ENCODE measurements at regions not wholly inside any gene's neighbourhood (a gene's known extent, or its start where the extent isn't known, plus 50 kb on each side); places are given as distances from the start of the nearest gene placed in this dataset.
"Not testable (repeated sequence)": the region's sequence is repeated elsewhere in the genome, so short reads cannot be mapped to it uniquely, and the experiment has no call there.

DNA sequence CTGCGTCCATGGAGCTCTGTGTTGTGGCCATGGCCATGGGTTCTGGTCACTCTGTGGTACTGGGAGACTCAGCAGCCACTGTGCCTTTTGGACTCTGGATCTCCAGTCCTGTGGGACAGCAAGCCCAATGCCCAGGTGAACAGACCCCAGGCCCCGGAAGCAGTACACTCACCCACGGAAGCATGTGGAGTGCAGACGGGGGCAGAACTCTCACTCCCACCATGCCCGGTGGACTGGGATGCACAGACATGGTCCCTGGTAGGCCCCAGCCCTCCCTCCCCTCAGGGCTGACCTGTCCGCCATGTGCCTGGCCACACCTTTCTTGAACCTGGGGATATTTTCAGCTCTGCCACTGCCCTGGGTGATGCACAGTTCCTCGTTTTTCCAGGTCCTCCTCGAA, 163.3 kb downstream of the URI1 start:
- no peak for DNase-seq

DNA sequence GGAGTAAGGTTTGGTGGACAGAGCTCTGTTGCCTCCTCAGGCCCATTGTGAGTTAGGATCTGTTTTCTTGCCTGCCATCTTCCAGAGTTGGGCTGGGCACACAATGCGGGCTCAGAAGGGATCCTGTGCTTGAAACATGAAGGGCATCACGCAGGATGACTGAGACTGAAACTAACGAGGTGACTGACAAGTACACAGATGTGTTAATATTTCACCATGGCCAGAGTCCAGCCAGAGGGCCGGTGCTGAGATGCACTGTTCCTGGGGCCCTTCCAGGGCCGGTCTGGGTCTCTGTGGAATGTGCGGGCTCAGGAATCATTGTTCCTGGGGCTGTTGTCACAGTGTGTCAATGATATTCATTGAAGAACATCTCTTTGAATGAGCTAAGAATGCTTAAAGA, 163.7 kb downstream of the URI1 start:
- no peak for DNase-seq

DNA sequence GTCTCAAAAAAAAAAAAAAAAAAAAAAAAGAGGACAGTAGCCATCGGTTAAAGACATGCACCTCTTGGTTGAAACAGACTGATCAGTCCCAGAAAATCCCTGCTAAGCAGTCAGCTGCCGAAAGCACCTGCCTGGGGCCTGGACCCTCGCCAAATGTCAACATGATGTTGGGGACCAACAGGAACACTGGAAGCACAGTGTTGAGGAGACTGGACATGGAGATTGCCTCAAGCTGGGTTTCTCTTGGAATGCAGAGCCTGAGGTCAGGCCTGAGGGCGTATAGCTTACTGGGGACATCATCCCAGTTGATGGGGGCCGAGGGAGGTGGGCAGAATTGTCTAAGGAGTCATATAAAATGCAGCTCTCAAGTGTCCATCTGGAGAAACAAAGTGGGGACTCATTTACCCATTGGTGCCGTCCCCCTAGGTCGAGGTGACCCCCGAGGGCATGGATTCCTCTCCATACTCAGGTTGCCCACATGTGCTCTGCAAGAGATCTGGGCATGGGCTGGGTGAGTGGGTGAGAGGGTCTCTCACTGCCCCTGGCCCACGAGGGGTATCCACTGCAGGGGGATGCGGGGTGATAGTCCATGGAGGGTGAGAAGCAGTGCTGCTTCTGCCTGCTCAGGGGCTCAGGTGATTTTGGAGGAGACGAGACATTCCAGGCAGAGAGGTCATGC, 164.5 kb downstream of the URI1 start:
- no peak for DNase-seq

DNA sequence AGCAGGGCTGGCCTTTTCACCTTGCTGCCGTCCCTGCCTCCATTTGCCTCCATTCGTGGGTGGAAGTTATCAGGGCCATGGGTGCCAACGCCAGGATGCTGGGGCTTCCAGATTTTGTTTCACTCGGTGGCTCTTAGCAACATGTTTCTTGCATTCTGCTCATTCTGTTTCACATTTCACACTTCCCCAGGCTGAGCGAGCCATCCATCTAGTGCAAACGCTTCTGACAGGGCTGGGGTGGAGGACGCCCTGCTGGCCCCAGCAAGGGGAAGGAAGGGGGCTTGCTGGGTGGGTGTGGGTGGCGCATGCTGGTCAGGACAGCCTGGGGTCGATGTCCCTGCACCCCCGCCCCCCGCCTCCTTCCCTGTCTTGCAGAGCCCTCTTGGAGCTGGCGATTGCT, 165.2 kb downstream of the URI1 start:
- DNase-seq = no peak

DNA sequence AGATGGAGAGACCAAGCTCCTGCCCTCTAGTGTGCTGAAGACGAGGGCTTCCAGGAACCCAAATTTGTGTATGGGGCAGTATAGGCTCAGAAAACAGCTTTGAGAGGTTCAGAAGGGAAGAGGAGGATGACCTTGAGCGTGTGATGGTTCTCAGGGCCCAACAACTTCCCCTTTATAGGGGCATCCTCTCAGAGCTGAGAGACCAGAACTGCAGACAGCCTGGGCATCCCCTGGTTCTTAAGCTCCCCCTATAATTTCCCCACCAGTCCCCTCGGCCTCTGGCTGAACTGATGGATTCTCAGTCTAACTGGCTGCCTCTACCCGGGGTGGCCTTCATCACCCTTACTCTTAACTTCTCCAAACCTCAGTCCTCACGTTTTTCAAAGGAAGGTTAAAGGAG, 167.5 kb downstream of the URI1 start:
- DNase-seq = no peak

DNA sequence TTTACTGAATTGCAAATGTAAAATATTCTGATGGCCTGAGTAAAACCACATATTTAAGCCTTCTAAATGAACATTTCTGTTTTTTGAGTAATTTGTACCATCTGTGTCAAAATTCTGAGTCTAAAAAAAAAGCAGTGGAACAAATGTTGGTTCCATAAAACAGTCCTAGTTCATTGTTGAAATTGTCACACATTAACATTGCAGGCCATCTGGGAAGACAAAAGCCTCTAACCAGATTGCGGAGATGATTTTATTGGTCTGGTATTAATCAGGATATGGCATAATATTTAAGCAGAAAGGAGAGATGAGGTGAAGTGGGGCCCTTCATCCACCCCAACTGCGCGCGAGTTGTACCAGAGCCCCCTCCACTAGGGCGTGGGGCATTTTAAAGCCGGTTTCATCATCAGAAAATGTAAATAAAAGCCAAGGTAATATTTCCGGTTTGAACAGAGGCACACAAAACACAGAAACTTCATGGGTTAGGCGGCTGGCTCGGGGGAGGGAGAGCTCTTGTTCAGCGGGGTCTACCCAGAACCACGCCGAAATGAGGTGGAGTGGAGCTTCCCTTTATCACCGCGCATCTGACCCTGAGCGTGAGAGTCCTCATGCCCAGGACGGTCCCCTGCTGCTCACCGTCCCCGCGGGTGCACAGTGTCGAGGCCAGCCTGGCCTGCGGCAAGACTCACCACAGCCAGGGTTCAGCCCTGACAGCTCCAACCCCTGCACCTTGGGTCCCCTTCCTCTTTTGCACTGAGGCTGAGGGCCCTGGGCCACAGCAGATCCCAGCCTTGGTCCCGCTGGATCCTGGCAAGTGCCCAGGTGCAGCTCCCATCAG, 169.2 kb downstream of the URI1 start:
- DNase-seq = no peak

DNA sequence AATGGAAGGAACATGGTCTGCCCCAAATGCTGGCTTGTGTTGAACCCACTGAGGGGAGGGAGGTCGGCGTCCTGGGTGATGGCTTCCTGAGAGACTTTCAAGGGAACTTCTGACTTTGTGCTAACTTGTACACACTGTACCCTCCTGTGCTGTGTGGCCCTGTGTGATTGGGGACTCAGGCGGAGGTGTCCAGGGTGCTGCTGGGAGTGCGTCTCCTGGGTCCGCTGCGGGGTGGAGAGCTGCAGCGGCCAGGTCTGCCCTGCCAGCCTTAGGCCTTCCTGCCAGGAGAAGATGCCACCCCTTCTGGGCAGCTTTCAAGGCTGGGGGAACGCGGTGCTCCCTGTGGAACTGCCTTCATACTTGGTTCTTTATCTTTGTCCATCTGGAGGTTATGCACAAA, 170.1 kb downstream of the URI1 start:
- DNase-seq = no peak

DNA sequence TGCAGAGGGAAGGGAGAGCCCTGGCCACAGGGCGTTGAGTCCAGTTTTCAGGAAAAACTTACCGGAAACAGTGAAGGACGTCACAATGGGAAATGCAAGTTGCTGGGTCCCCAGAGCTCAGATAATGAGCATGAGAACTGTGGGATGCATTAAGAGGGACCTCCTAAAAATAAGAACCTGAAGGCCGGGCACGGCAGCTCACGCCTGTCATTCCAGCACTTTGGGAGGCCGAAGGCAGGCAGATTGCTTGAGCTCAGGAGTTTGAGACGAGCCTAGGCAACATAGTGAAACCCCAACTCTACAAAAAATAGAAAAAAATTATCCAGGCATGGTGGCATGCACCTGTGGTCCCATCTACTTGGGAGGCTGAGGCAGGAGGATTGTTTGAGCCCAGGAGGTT, 170.6 kb downstream of the URI1 start:
- DNase-seq = no peak

DNA sequence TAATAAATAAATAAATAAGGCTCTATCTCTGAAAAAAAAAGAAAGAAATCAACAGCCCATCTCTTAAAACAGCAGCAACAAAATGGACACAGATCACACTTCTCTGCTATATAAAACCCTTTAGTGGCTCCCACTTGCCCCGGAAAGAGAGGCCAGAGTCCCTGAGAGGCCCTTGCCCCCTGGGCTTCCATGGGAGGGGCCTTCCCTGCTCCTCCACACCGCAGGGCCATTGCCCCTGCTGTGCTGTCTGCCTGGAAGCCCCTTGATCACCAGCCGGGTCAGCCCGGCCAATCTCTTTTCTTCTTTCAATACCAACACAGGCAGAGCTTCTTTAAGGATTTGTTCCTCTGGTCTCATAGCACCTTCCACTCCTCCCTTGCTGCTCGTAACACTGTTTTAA, 171.1 kb downstream of the URI1 start:
- DNase-seq = no peak

DNA sequence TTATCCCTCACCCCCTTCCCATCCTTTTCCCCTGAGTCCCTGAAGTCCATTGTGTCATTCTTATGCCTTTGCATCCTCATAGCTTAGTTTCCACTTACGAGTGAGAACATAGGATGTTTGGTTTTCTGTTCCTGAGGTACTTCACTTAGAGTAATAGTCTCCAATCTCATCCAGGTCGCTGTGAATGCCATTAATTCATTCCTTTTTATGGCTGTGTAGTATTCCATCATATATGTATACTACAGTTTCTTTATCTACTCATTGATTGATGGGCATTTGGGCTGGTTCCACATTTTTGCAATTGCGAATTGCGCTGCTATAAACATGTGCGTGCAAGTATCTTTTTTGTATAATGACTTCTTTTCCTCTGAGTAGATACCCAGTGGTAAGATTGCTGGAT, 172.1 kb downstream of the URI1 start:
- not testable (repeated sequence) for DNase-seq

DNA sequence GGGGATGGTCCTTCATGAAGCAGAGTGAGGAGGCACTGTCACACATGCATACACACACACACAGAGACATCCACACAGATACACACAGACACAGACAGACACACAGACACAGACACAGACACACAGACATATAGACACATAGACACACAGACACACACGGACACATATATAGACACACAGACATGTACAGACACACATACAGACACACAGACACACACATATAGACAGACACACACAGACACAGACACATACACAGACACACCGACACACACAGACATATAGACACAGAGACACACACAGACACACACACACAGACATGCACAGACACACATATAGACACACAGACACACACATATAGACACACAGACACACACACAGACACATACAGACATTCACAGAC, 173.9 kb downstream of the URI1 start:
- DNase-seq = no peak

DNA sequence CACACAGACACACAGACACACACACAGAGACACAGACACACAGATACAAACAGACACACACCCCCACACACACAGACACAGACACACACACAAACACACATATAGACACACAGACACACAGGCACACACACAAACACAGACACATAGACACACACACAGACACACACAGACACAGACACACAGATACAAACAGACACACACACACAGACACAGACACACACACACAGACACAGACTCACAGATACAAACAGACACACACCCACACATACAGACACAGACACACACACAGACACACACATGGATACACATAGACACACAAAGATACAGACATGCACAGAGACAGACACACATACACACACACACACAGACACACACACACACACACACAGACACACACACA, 174.5 kb downstream of the URI1 start:
- no peak for DNase-seq

DNA sequence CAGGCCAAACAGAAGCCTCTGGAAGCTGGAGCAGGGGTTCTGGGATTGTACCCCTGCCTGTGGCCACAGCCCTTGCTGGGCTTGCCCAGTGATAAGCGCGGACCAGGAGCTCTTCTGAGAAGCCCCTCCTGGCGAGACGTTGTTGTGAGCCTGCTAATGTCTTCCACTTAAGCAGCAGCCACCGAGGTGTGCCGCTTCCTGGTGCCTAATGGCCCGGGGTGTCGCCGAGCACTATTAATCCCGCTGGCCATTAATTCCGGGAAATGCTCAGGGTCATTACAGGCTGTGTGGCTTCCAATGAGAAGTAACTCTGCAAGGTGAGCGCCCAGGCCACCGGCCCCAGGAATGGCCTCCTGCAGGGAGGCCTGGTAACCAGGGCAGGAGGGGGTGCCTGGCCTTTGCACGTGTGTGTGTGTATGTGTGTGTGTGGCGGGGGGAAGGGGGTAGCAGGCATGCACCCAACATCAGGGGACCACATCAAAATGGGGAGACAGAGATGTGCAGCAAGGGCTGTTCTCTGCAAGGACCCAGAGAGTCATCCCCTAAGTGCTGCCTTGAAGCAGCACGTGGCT, 175.0 kb downstream of the URI1 start:
- DNase-seq = no peak

DNA sequence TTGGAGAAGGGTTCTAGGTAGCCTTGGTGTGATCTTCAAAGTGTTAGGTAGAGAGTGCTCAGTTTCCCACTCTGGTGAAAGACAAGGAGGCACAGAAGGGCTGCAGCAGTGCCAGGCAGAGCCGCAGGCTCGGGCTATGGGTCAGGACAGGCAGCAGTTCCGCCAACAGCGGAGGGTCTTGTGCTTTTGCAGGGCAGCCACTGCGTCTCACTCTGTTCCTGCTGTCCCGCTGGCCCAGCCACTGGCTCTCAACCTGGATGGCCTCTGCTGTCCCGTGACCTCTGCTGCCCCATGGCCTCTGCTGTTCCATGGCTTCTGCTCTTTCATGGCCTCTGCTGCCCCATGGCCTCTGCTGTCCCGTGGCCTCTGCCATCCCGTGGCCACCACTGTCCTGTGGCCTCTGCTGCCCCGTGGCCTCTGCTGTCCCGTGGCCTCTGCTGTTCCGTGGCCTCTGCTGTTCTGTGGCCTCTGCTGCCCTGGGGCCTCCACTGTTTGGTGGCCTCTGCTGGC, 175.7 kb downstream of the URI1 start:
- DNase-seq = no peak

DNA sequence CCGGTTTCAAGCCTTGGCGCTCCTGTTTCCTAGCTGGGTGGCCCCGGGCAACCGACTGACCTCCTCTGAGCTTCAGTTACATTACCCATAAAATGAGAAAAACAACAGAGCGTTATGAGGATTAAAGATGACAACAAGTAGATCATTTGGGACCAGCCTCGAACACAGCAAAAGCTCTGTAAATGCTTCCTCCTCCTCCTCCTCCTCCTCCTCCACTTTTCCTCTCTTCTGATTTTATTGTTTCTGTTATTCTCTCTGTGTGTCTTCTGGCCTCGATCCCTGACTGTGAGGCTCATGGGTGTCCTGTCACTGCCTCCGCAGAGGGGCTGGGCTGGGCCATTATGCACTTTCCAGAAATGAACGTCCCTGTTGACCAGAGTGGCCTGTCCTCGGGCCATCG, 176.2 kb downstream of the URI1 start:
- DNase-seq = no peak

DNA sequence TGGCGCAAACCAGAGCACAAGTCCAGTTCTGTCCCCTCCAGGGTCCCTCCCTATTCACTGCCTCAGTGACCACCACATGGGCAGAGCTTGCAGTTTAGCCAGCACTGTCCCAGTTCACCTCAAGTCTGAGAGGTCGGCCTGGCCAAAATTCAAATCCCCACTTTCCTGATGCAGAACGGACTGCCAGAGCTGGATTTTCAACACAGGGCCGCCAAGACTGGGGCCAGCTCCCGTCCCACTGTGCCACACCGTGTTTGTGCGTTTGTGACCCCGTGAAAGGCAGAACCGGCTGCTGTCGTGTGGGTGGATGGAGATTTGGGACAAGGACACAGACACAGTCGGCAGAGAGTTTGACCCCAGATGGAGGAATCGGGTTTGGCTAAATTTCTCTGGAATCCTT, 176.7 kb downstream of the URI1 start:
- no peak for DNase-seq

DNA sequence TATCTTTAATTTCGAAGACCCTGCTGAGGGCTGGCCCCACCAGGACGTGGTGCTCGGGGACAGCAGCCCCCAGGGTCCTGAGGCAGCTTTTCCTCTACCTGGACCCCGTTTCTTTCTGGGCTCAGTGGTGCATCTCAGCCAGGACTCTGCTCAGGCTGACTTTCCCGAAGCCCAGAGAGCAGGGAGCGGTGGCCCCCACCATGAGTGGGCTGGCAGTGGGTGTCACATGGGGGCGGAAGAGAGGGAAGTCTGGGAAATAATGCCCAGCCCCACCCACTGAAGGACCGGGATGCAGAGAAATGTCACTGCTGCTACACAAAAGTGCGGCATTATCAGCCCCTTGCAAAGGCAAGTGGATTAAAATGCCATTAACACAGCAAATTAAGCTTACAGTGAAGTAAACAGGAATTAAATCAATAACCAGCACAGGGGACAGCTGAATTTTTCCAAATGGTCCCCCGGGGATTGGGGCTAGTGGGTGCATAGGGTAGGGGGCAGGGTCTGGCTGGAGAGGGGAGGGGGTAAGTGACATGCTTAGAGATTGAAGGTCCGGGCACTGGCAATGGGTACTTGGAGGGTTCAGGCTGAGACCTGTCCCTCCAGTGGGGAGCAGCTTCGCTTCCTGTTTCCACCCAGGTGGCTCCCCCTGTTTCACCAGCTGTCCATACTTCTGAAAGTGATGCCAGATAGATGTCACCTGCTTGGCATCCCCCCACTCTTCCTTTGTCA, 177.3 kb downstream of the URI1 start:
- no peak for DNase-seq

DNA sequence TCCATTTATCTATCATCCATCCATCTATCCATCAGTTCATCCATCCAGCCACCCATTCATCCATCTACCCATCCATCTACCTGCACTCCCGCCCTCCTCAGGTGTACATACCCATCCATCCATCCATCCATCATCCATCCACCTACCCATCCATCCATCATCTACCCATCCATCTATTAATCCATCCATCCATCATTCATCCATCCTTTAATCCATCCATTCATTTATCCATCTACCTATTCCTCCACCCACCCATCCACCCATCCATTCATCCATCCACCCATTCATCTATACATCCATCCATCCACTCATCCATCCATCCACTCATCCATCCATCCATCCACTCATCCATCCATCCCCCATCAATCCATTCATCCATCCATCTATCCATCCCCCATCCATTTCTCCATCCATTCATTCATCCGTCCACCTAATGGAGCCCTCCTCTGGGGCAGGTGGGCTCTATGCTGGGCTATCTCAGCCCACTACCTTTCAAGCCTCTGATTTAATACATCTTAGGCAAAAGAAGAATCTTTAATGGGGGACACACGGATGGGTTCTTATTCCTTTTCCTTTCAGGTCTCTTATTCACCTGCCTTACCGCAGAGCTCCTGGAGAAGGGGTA, 178.9 kb downstream of the URI1 start:
- no peak for DNase-seq

DNA sequence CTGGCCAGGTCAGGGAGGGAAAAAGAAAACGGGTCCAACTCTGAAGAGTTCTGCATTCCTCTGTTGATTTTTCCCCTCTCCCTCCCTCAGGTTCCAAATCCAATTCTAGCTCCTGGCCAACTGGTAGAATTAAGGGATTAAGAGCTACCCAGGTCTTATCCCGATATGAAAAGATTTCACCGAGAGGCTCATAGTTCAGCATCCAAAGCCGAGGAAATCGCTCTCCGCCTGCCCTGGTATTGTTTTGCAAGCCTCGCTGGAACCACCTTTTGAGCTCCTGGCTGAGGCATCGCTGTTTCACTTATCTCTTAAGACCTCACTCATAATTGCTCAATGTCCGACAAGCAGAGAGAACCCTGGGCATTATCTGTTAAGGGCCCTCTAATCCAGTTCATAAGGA, 180.4 kb downstream of the URI1 start:
- DNase-seq = no peak

DNA sequence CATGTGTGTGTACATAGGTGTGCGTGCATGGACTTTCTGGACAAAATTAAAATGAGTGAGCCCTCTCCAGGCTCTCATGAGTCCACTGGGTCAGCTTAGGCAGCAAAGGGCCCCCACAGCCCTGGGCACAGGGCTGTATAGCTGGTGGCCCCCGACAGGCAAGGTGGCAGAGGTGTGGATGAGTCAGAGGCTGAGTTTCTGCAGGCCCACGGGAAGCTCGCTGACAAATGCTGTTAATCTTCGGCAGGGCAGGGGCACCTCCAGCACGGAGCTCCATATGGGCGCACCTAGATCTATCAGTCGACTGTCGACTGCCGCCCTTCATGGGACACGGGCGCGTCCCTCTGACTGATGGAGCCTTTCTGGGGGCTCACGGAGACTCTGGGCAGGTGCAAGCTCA, 181.1 kb downstream of the URI1 start:
- DNase-seq = no peak

DNA sequence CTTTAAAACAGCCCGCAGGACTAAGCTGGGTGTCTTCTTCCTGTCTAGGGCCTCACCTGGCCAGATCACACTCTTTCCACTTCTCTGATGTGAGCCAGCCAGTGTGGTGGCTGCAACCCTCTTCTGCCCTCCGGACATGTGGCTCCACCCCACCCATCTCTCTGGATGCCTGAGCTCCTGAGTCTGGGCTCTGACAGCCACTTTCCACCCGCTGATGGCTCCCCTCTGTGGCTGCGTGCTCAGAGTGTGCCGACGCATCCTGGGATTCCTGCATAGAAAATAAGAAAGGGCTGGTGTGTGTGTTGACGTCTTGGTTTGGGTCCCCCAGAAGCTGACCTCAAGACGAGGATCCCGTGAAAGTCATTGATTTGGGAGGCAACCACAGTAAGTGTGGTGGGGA, 181.6 kb downstream of the URI1 start:
- no peak for DNase-seq

DNA sequence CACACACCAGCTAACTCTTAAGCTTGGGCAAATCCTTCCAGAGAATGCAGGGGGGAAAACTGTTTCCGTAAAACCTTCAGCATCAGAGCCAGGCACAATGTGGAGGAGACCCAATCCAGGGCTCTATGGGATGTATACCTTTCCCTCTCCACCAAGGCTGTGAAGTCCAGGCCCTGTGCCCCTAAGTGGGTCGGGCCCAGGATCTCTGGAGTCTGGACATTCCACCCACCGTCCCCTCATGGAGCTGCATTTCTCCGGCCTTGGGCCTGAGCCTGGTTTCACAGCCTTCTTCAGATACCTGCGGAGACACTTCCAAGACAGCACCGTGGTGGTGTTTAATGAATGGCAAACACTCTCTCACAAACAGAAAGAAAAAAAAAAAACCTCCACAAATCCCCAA, 186.2 kb downstream of the URI1 start:
- DNase-seq = no peak
